ENCODE measurements at regions not wholly inside any gene's neighbourhood (a gene's known extent, or its start where the extent isn't known, plus 50 kb on each side); places are given as distances from the start of the nearest gene placed in this dataset.
"Not testable (repeated sequence)": the region's sequence is repeated elsewhere in the genome, so short reads cannot be mapped to it uniquely, and the experiment has no call there.

GRCh38 chr20:53671370-53671769 is 77.7 kb upstream of the ZNF217 start:
- Histone ChIP-seq H3K4me1 (replicated peaks in 1 of 2) (no peaks in the 10 kb centered on the region), H3K36me3 (replicated peaks in 1 of 2) (no peaks in the 10 kb centered on the region), H3K27me3 (no peaks in the 10 kb centered on the region), H3K27ac (no peak overlapping the region), H3K4me3 (no peak overlapping the region), H3K9me3 (replicated peaks in 1 of 3) (no peaks in the 10 kb centered on the region)
- no peak for DNase-seq
- 93 to 96% (median 94%) methylated on average over 2 of the region's 2 CpGs for WGBS, 4 donors
- intact Hi-C loops (cut with DNase I) = no loop called here
- TF ChIP-seq CTCF (IDR thresholded peaks at IDR 0.05) = no peak
- no peak for TF ChIP-seq POLR2A (IDR thresholded peaks at IDR 0.05)

- H3K4me3 ChIP-seq; H3K27ac ChIP-seq; H3K27me3 ChIP-seq; H3K4me1 ChIP-seq (replicated peaks in 1 of 2); DNase-seq; H3K36me3 ChIP-seq (replicated peaks in 1 of 2); H3K9me3 ChIP-seq (replicated peaks in 1 of 3); intact Hi-C loops (cut with DNase I): not testable (repeated sequence)
- 85 to 92% (median 90%) methylated on average over 16 of the region's 16 CpGs for WGBS, 4 donors
Observed at GRCh38 chr20:53669517-53670313, 76.1 kb upstream of the ZNF217 start.

- no peaks in the 10 kb centered on the region for H3K4me1 ChIP-seq (replicated peaks in 1 of 2)
- H3K9me3 ChIP-seq (replicated peaks in 1 of 3) = no peaks in the 10 kb centered on the region
- DNase-seq = no peak
- no peak overlapping the region for H3K4me3 ChIP-seq
- H3K27ac ChIP-seq = no peak overlapping the region
- intact Hi-C loops (cut with DNase I) = no loop called here
- no peak for TF ChIP-seq POLR2A (IDR thresholded peaks at IDR 0.05)
- TF ChIP-seq CTCF (IDR thresholded peaks at IDR 0.05) = no peak
- no peaks in the 10 kb centered on the region for H3K36me3 ChIP-seq (replicated peaks in 1 of 2)
- WGBS, 4 donors = 86 to 89% (median 87%) methylated on average over 9 of the region's 9 CpGs
- no peaks in the 10 kb centered on the region for H3K27me3 ChIP-seq
Observed at GRCh38 chr20:53668992-53669391, 75.4 kb upstream of the ZNF217 start.

GRCh38 chr20:53666144-53666543 is 72.5 kb upstream of the ZNF217 start:
- TF ChIP-seq POLR2A (IDR thresholded peaks at IDR 0.05) (no peak), CTCF (IDR thresholded peaks at IDR 0.05) (no peak)
- DNase-seq = peak in 1 of 7 donors; percentile 14
- Histone ChIP-seq H3K36me3 (replicated peaks in 1 of 2) (no peaks in the 10 kb centered on the region), H3K4me3 (no peak overlapping the region), H3K27ac (no peak overlapping the region), H3K27me3 (no peaks in the 10 kb centered on the region), H3K4me1 (replicated peaks in 1 of 2) (peaks cover 0 to 2% of the 10 kb centered on the region in 2 donors), H3K9me3 (replicated peaks in 1 of 3) (no peaks in the 10 kb centered on the region)
- intact Hi-C loops (cut with DNase I) = no loop called here
- 92 to 100% (median 97%) methylated on average over 1 to 6 of the region's 6 CpGs for WGBS, 4 donors

GRCh38 chr20:53664121-53664520 is 70.5 kb upstream of the ZNF217 start:
- no peak for DNase-seq
- H3K4me1 ChIP-seq (replicated peaks in 1 of 2) = peaks cover 0 to 13% of the 10 kb centered on the region in 2 donors
- TF ChIP-seq POLR2A (IDR thresholded peaks at IDR 0.05) = no peak
- no peak for TF ChIP-seq CTCF (IDR thresholded peaks at IDR 0.05)
- no peak overlapping the region for H3K4me3 ChIP-seq
- 92 to 96% (median 93%) methylated on average over 4 of the region's 4 CpGs for WGBS, 4 donors
- no peaks in the 10 kb centered on the region for H3K9me3 ChIP-seq (replicated peaks in 1 of 3)
- H3K36me3 ChIP-seq (replicated peaks in 1 of 2) = no peaks in the 10 kb centered on the region
- no peaks in the 10 kb centered on the region for H3K27me3 ChIP-seq
- intact Hi-C loops (cut with DNase I) = no loop called here
- no peak overlapping the region for H3K27ac ChIP-seq

GRCh38 chr20:53663521-53663920 is 69.9 kb upstream of the ZNF217 start:
- H3K9me3 ChIP-seq (replicated peaks in 1 of 3); H3K4me3 ChIP-seq; intact Hi-C loops (cut with DNase I); H3K36me3 ChIP-seq (replicated peaks in 1 of 2); H3K27ac ChIP-seq; H3K27me3 ChIP-seq: not testable (repeated sequence)
- peaks cover 0 to 13% of the 10 kb centered on the region in 2 donors for H3K4me1 ChIP-seq (replicated peaks in 1 of 2)
- peak in 1 of 7 donors; percentile 25 for DNase-seq
- 92 to 99% (median 96%) methylated on average over 5 of the region's 5 CpGs for WGBS, 4 donors

Data from adrenal gland (tissue), 9 donors.